A549 (cell line): ENCODE measurements at regions not wholly inside any gene's neighbourhood (a gene's known extent, or its start where the extent isn't known, plus 50 kb on each side); places are given as distances from the start of the nearest gene placed in this dataset.

ENCODE experiments used
- CEBPB ChIP-seq, 2 experiments: fragments of >200 bp in 1 of 2; sonication (Bioruptor Twin) in 1 of 2; formaldehyde crosslinking in 1 of 2; IDR thresholded peaks; 2 replicates each; pipeline ENCODE4 v1.6.1; 2012 to 2016
- CTCF ChIP-seq: fragments of >200 bp; sonication (Bioruptor Twin); formaldehyde crosslinking; IDR thresholded peaks from 3 replicates; pipeline ENCODE4 v1.5.1; 2016
- EP300 ChIP-seq, 2 experiments: fragments of >200 bp; sonication (Bioruptor Twin); formaldehyde crosslinking; IDR thresholded peaks; 2 replicates in 1 of 2; 3 replicates in 1 of 2; pipeline ENCODE4 v1.6.1; 2016 to 2017
- HMGXB4 ChIP-seq: fragments of 250-450 bp; sonication (Bioruptor Pico); IDR thresholded peaks from 2 replicates; pipeline ENCODE4 v1.5.0; 2021; ENCODE audit warnings: mild to moderate bottlenecking, moderate library complexity, borderline replicate concordance
- HOXA7 ChIP-seq: fragments of 250-450 bp; sonication (Bioruptor Pico); IDR thresholded peaks from 2 replicates; pipeline ENCODE4 v1.5.0; 2020; ENCODE audit warnings: mild to moderate bottlenecking, moderate library complexity
- JUNB ChIP-seq: fragments of >200 bp; sonication (Bioruptor Twin); formaldehyde crosslinking; IDR thresholded peaks from 2 replicates; pipeline ENCODE4 v1.6.1; 2016
- KDM1A ChIP-seq: fragments of 200-600 bp; sonication (generic); IDR thresholded peaks from 2 replicates; pipeline ENCODE4 v1.6.1; 2016; ENCODE audit warnings: low read depth, mild to moderate bottlenecking
- MAX ChIP-seq: IDR thresholded peaks from 2 replicates; pipeline ENCODE4 v1.6.1; 2012
- MYC ChIP-seq: IDR thresholded peaks from 2 replicates; pipeline ENCODE4 v1.6.1; 2012; ENCODE audit warnings: mild to moderate bottlenecking, inconsistent platforms, low read length, improper control_type of control experiment, borderline replicate concordance
- RCOR1 ChIP-seq: fragments of 150-350 bp; IDR thresholded peaks from 2 replicates; pipeline ENCODE4 v1.6.1; 2014; ENCODE audit warnings: antibody characterized with exemption, low read length, low read depth
- REST ChIP-seq: fragments of 200-600 bp; sonication (generic); IDR thresholded peaks from 2 replicates; pipeline ENCODE4 v1.6.1; 2016; ENCODE audit warnings: antibody characterized with exemption, mild to moderate bottlenecking, moderate library complexity
- SMC3 ChIP-seq: fragments of >200 bp; sonication (Bioruptor Twin); formaldehyde crosslinking; IDR thresholded peaks from 3 replicates; pipeline ENCODE4 v1.6.1; 2018; ENCODE audit warnings: inconsistent platforms
- ZFP36 ChIP-seq: fragments of 450-650 bp; IDR thresholded peaks from 2 replicates; pipeline ENCODE4 v1.6.1; 2014; ENCODE audit warnings: borderline replicate concordance; ENCODE audit not compliant: partially characterized antibody

- no peak for TF ChIP-seq MAX
- TF ChIP-seq CTCF = no peak
- no peak for TF ChIP-seq EP300 (IDR thresholded peaks at IDR 0.05)
- no peak for TF ChIP-seq REST
- no peak for TF ChIP-seq HOXA7 (CRISPR knock-in tag)
- no peak for TF ChIP-seq MYC
- no peak for TF ChIP-seq ZFP36
- TF ChIP-seq KDM1A = no peak
- TF ChIP-seq RCOR1 = no peak
- TF ChIP-seq SMC3 = no peak
- TF ChIP-seq CEBPB (IDR thresholded peaks at IDR 0.05) = no peak
- TF ChIP-seq HMGXB4 (CRISPR knock-in tag) = no peak
- TF ChIP-seq JUNB = no peak
Observed at GRCh38 chr3:83460052-83460451, 1498.7 kb upstream of the CADM2 start.
